OCI-LY1 (cell line): ENCODE measurements at regions not wholly inside any gene's neighbourhood (a gene's known extent, or its start where the extent isn't known, plus 50 kb on each side); places are given as distances from the start of the nearest gene placed in this dataset.

Source experiments
- H2AFZ ChIP-seq: fragments of 200-600 bp; sonication (generic), shearing (Covaris generic); 2 replicates; pipeline ENCODE4 v1.6.0; 2014; ENCODE audit warnings: antibody characterized with exemption, mild to moderate bottlenecking, low read length
- H3F3A ChIP-seq: fragments of 200-600 bp; sonication (generic), shearing (Covaris generic); 2 replicates; pipeline ENCODE4 v1.6.0; 2014; ENCODE audit warnings: mild to moderate bottlenecking, antibody characterized with exemption, low read length, moderate library complexity; ENCODE audit not compliant: insufficient read depth
- H3K27ac ChIP-seq: fragments of 200-600 bp; sonication (generic); 2 replicates; pipeline ENCODE4 v1.5.1; 2014; ENCODE audit warnings: low read length, mixed run types, mild to moderate bottlenecking, low read depth; ENCODE audit not compliant: poor library complexity, severe bottlenecking
- H3K27me3 ChIP-seq: fragments of 200-600 bp; sonication (generic); 2 replicates; pipeline ENCODE4 v1.6.0; 2014; ENCODE audit warnings: antibody characterized with exemption, mild to moderate bottlenecking, low read length, moderate library complexity; ENCODE audit not compliant: insufficient read depth
- H3K36me3 ChIP-seq: fragments of 200-600 bp; sonication (generic); 2 replicates; pipeline ENCODE4 v1.6.1; 2014; ENCODE audit warnings: mild to moderate bottlenecking, antibody characterized with exemption, low read length, moderate library complexity, mixed read lengths; ENCODE audit not compliant: insufficient read depth
- H3K4me1 ChIP-seq: fragments of 200-600 bp; sonication (generic); 2 replicates; pipeline ENCODE4 v1.5.1; 2014; ENCODE audit warnings: mild to moderate bottlenecking, low read length, moderate library complexity; ENCODE audit not compliant: insufficient read depth, severe bottlenecking
- H3K4me2 ChIP-seq: fragments of 200-600 bp; sonication (generic), shearing (Covaris generic); 2 replicates; pipeline ENCODE4 v1.6.1; 2014; ENCODE audit warnings: low read length
- H3K4me3 ChIP-seq: fragments of 200-600 bp; sonication (generic); 2 replicates; pipeline ENCODE4 v1.5.1; 2014; ENCODE audit warnings: low read length, low read depth, mild to moderate bottlenecking, mixed read lengths; ENCODE audit not compliant: poor library complexity, severe bottlenecking
- H3K79me2 ChIP-seq: fragments of 200-600 bp; shearing (Covaris generic); 2 replicates; pipeline ENCODE4 v1.6.1; 2016; ENCODE audit warnings: mixed run types, low read length, mixed read lengths; ENCODE audit not compliant: insufficient read depth
- H3K9ac ChIP-seq: fragments of 200-600 bp; sonication (generic), shearing (Covaris generic); 2 replicates; pipeline ENCODE4 v1.6.1; 2014; ENCODE audit warnings: mild to moderate bottlenecking, low read length, mixed read lengths
- H3K9me2 ChIP-seq: fragments of 200-600 bp; sonication (generic), shearing (Covaris generic); 2 replicates; pipeline ENCODE4 v1.6.1; 2014; ENCODE audit warnings: low read depth, mild to moderate bottlenecking, low read length, mixed read lengths
- H3K9me3 ChIP-seq: fragments of 200-600 bp; shearing (Covaris generic); 2 replicates; pipeline ENCODE4 v1.6.1; 2014; ENCODE audit warnings: low read length, mixed read lengths
- H4K20me1 ChIP-seq: fragments of 200-600 bp; sonication (generic), shearing (Covaris generic); 2 replicates; pipeline ENCODE4 v1.6.0; 2016; ENCODE audit warnings: mild to moderate bottlenecking, low read length; ENCODE audit not compliant: insufficient read depth
- EZH2 ChIP-seq: fragments of 200-600 bp; sonication (generic), shearing (Covaris generic); IDR thresholded peaks from 2 replicates; pipeline ENCODE4 v1.8.0; 2017; ENCODE audit warnings: borderline replicate concordance, mixed run types, mild to moderate bottlenecking, antibody characterized with exemption, low read length, moderate library complexity, mixed read lengths
- TF ChIP-seq, protein P1 (sequence below): fragments of 200-600 bp; sonication (generic), shearing (Covaris generic); IDR thresholded peaks from 2 replicates; pipeline ENCODE4 v1.5.1; 2017; ENCODE audit warnings: mild to moderate bottlenecking, antibody characterized with exemption, low read length, moderate library complexity, mixed read lengths

DNA sequence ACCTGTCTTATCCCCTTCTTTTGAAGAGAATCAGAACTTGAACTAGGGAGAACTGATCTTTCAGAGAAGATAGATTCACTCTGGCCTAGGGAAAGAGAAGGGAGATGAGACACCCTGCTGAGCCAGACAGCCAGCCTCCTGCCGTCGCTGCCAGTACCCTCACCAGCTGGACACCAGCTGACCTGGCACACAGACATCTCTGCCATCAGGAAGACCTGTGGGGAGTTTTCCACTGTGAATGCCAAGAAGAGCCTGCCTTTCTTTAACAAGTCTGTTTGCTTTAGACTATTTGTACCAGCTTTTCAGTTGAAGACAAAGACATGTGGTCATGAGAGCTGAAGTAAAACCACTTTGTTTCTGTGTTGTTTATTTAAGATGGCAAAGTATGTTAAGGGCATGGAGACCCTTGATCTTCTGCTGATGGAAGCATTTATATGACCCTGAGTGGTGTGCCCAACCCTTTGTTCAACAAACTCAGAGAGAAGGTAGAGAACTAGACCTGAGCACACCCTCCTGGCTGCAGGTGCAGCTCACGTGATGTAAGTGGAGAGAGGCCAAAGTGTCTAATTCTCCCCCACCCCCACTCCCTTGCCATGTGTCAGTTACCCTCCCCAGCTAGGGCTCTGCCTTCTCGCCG is 82.3 kb upstream of the SLC24A3 start:
- Histone ChIP-seq H3K36me3 (no peaks in the 10 kb centered on the region), H3K79me2 (no peaks in the 10 kb centered on the region), H2AFZ (no peak overlapping the region), H3K4me2 (no peak overlapping the region), H3K27ac (no peak overlapping the region), H3K4me1 (no peaks in the 10 kb centered on the region), H4K20me1 (no peaks in the 10 kb centered on the region), H3K27me3 (no peaks in the 10 kb centered on the region), H3K9me2 (no peaks in the 10 kb centered on the region), H3K9me3 (no peaks in the 10 kb centered on the region), H3K9ac (no peak overlapping the region), H3F3A (no peaks in the 10 kb centered on the region), H3K4me3 (no peak overlapping the region)
- TF ChIP-seq, protein P1, sequence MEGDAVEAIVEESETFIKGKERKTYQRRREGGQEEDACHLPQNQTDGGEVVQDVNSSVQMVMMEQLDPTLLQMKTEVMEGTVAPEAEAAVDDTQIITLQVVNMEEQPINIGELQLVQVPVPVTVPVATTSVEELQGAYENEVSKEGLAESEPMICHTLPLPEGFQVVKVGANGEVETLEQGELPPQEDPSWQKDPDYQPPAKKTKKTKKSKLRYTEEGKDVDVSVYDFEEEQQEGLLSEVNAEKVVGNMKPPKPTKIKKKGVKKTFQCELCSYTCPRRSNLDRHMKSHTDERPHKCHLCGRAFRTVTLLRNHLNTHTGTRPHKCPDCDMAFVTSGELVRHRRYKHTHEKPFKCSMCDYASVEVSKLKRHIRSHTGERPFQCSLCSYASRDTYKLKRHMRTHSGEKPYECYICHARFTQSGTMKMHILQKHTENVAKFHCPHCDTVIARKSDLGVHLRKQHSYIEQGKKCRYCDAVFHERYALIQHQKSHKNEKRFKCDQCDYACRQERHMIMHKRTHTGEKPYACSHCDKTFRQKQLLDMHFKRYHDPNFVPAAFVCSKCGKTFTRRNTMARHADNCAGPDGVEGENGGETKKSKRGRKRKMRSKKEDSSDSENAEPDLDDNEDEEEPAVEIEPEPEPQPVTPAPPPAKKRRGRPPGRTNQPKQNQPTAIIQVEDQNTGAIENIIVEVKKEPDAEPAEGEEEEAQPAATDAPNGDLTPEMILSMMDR, result no peak
- TF ChIP-seq EZH2, result no peak

DNA sequence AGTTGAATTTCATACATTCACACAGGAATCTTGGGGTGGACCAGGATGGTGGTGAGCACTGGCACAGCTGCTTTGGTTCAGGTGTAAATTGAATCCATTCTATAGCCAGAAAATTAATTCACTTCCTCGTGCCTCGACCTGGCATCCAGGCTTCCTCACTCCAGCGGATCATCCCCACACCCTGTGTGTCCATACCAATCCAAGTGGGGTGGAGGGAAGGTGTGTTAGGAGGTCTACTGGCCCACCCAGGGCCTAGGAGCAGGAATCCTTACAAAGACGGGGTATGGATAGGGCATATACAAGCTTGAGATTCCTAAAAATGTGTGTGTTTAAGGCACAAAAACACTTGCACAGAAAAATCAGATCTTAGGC is 81.8 kb upstream of the SLC24A3 start:
- Histone ChIP-seq H3K9me2 (no peaks in the 10 kb centered on the region), H3F3A (no peaks in the 10 kb centered on the region), H3K4me2 (no peak overlapping the region), H4K20me1 (no peaks in the 10 kb centered on the region), H3K4me1 (no peaks in the 10 kb centered on the region), H3K79me2 (no peaks in the 10 kb centered on the region), H3K36me3 (no peaks in the 10 kb centered on the region), H3K4me3 (no peak overlapping the region), H3K27me3 (no peaks in the 10 kb centered on the region), H3K27ac (no peak overlapping the region), H3K9ac (no peak overlapping the region), H3K9me3 (no peaks in the 10 kb centered on the region), H2AFZ (no peak overlapping the region)
- TF ChIP-seq, protein P1, result no peak
- no peak for TF ChIP-seq EZH2

DNA sequence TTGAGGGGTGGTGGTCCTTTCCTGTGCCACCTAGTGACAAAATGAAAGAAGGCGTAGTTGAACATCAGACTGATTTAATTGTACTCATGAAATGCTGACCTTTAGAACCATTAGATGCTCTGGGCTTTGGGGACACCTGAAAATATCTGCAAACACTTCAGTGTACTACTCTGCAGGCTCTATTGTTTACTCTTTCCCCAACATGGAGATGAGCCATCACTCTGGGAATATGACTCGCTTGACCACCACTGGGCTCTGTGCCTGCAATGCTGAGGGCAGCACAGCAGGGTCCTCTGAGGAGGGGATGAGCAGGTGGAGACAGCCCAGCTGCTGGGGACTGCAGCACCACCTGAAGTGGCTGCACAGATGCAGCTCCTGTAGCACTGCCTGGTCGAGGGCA is 74.8 kb upstream of the SLC24A3 start:
- H3K9me2 ChIP-seq, result no peaks in the 10 kb centered on the region
- H3K27me3 ChIP-seq, result no peaks in the 10 kb centered on the region
- H3K9ac ChIP-seq, result no peak overlapping the region
- H4K20me1 ChIP-seq, result no peaks in the 10 kb centered on the region
- no peaks in the 10 kb centered on the region for H3K4me1 ChIP-seq
- TF ChIP-seq EZH2, result no peak
- TF ChIP-seq, protein P1, result no peak
- no peaks in the 10 kb centered on the region for H3K36me3 ChIP-seq
- H3K9me3 ChIP-seq, result no peaks in the 10 kb centered on the region
- H2AFZ ChIP-seq, result no peak overlapping the region
- no peak overlapping the region for H3K27ac ChIP-seq
- no peaks in the 10 kb centered on the region for H3K79me2 ChIP-seq
- H3K4me2 ChIP-seq, result no peak overlapping the region
- H3K4me3 ChIP-seq, result no peak overlapping the region
- no peaks in the 10 kb centered on the region for H3F3A ChIP-seq
